ENCODE measurements at regions not wholly inside any gene's neighbourhood (a gene's known extent, or its start where the extent isn't known, plus 50 kb on each side); places are given as distances from the start of the nearest gene placed in this dataset.
"Not testable (repeated sequence)": the region's sequence is repeated elsewhere in the genome, so short reads cannot be mapped to it uniquely, and the experiment has no call there.

- ATAC-seq (replicated peaks in 6 of 8) = no peak
- in situ Hi-C loops (cut with MboI; ENCODE audit: low pct_unique_long_range_greater_than_20kb in 2 of 9, low sequenced_read_pairs in 9 of 9, unreplicated experiment in 9 of 9) = no loop called here
- Histone ChIP-seq H3K4me1 (replicated peaks in 1 of 2) (no peaks in the 10 kb centered on the region), H3K4me3 (no peak overlapping the region), H3K27ac (no peak overlapping the region)
- WGBS, 10 experiments = 17 to 100% (median 81%) methylated on average over 1 to 4 of the region's 4 CpGs; no CpG with 5 or more reads in 1 of the 10 experiments
These were observed 273.3 kb upstream of the CDH5 start for GRCh38 chr16:66093191-66093590.

GRCh38 chr16:66091471-66091891, 275.0 kb upstream of the CDH5 start:
- Histone ChIP-seq H3K27ac (no peak overlapping the region), H3K4me3 (no peak overlapping the region), H3K4me1 (replicated peaks in 1 of 2) (no peaks in the 10 kb centered on the region)
- ATAC-seq (replicated peaks in 6 of 8) = no peak
- in situ Hi-C loops (cut with MboI; ENCODE audit: low pct_unique_long_range_greater_than_20kb in 2 of 9, low sequenced_read_pairs in 9 of 9, unreplicated experiment in 9 of 9) = no loop called here

- no peak overlapping the region for H3K4me3 ChIP-seq
- WGBS, 10 experiments = 35 to 82% (median 77%) methylated on average over 2 to 6 of the region's 6 CpGs; no CpG with 5 or more reads in 1 of the 10 experiments
- H3K27ac ChIP-seq = no peak overlapping the region
- H3K4me1 ChIP-seq (replicated peaks in 1 of 2) = no peaks in the 10 kb centered on the region
- no peak for ATAC-seq (replicated peaks in 6 of 8)
- in situ Hi-C loops (cut with MboI; ENCODE audit: low pct_unique_long_range_greater_than_20kb in 2 of 9, low sequenced_read_pairs in 9 of 9, unreplicated experiment in 9 of 9) = no loop called here
These were observed 277.8 kb upstream of the CDH5 start for GRCh38 chr16:66088681-66089080.

- Histone ChIP-seq H3K27ac (no peak overlapping the region), H3K4me3 (no peak overlapping the region), H3K4me1 (replicated peaks in 1 of 2) (no peaks in the 10 kb centered on the region)
- ATAC-seq (replicated peaks in 6 of 8) = no peak
- in situ Hi-C loops (cut with MboI; ENCODE audit: low pct_unique_long_range_greater_than_20kb in 2 of 9, low sequenced_read_pairs in 9 of 9, unreplicated experiment in 9 of 9) = no loop called here
These were observed 279.2 kb upstream of the CDH5 start for GRCh38 chr16:66087308-66087707.

GRCh38 chr16:66085651-66086050, 280.8 kb upstream of the CDH5 start:
- Histone ChIP-seq H3K27ac (no peak overlapping the region), H3K4me3 (no peak overlapping the region), H3K4me1 (replicated peaks in 1 of 2) (no peaks in the 10 kb centered on the region)
- in situ Hi-C loops (cut with MboI; ENCODE audit: low pct_unique_long_range_greater_than_20kb in 2 of 9, low sequenced_read_pairs in 9 of 9, unreplicated experiment in 9 of 9) = no loop called here
- ATAC-seq (replicated peaks in 6 of 8) = no peak
- 64 to 97% (median 87%) methylated on average over 1 to 5 of the region's 5 CpGs; no CpG with 5 or more reads in 1 of the 10 experiments for WGBS, 10 experiments

- in situ Hi-C loops (cut with MboI; ENCODE audit: low pct_unique_long_range_greater_than_20kb in 2 of 9, low sequenced_read_pairs in 9 of 9, unreplicated experiment in 9 of 9); H3K4me3 ChIP-seq; H3K27ac ChIP-seq; H3K4me1 ChIP-seq (replicated peaks in 1 of 2): not testable (repeated sequence)
- ATAC-seq (replicated peaks in 6 of 8) = peak in 1 of 8 experiments; percentile 6
- WGBS, 10 experiments = 44 to 100% (median 94%) methylated on average over 1 to 2 of the region's 2 CpGs; no CpG with 5 or more reads in 1 of the 10 experiments
These were observed 281.8 kb upstream of the CDH5 start for GRCh38 chr16:66084731-66085130.

GRCh38 chr16:66084306-66084705, 282.2 kb upstream of the CDH5 start:
- WGBS, 10 experiments = 17 to 88% (median 60%) methylated on average over 1 of the region's 1 CpG; no CpG with 5 or more reads in 3 of the 10 experiments

GRCh38 chr16:66083171-66083570, 283.3 kb upstream of the CDH5 start:
- in situ Hi-C loops (cut with MboI; ENCODE audit: low pct_unique_long_range_greater_than_20kb in 2 of 9, low sequenced_read_pairs in 9 of 9, unreplicated experiment in 9 of 9) = no loop called here
- no peak overlapping the region for H3K27ac ChIP-seq
- no peak overlapping the region for H3K4me3 ChIP-seq
- 20 to 100% (median 82%) methylated on average over 1 of the region's 1 CpG; no CpG with 5 or more reads in 2 of the 10 experiments for WGBS, 10 experiments
- no peaks in the 10 kb centered on the region for H3K4me1 ChIP-seq (replicated peaks in 1 of 2)
- ATAC-seq (replicated peaks in 6 of 8) = no peak

More at GRCh38 chr16:66084306-66084705, 282.2 kb upstream of the CDH5 start:
- in situ Hi-C loops (cut with MboI; ENCODE audit: low pct_unique_long_range_greater_than_20kb in 2 of 9, low sequenced_read_pairs in 9 of 9, unreplicated experiment in 9 of 9) = no loop called here
- Histone ChIP-seq H3K4me3 (no peak overlapping the region), H3K27ac (no peak overlapping the region), H3K4me1 (replicated peaks in 1 of 2) (no peaks in the 10 kb centered on the region)
- ATAC-seq (replicated peaks in 6 of 8) = no peak

GRCh38 chr16:66082424-66082823, 284.1 kb upstream of the CDH5 start:
- Histone ChIP-seq H3K4me1 (replicated peaks in 1 of 2) (no peaks in the 10 kb centered on the region), H3K27ac (no peak overlapping the region), H3K4me3 (no peak overlapping the region)
- 42 to 100% (median 84%) methylated on average over 1 to 2 of the region's 2 CpGs; no CpG with 5 or more reads in 2 of the 10 experiments for WGBS, 10 experiments
- in situ Hi-C loops (cut with MboI; ENCODE audit: low pct_unique_long_range_greater_than_20kb in 2 of 9, low sequenced_read_pairs in 9 of 9, unreplicated experiment in 9 of 9) = no loop called here
- ATAC-seq (replicated peaks in 6 of 8) = no peak

- in situ Hi-C loops (cut with MboI; ENCODE audit: low pct_unique_long_range_greater_than_20kb in 2 of 9, low sequenced_read_pairs in 9 of 9, unreplicated experiment in 9 of 9) = no loop called here
These were observed 284.6 kb upstream of the CDH5 start for GRCh38 chr16:66081775-66082366.

GRCh38 chr16:66079671-66080334, 286.7 kb upstream of the CDH5 start:
- in situ Hi-C loops (cut with MboI; ENCODE audit: low pct_unique_long_range_greater_than_20kb in 2 of 9, low sequenced_read_pairs in 9 of 9, unreplicated experiment in 9 of 9) = no loop called here
- Histone ChIP-seq H3K4me1 (replicated peaks in 1 of 2) (no peaks in the 10 kb centered on the region), H3K27ac (no peak overlapping the region), H3K4me3 (no peak overlapping the region)
- 17 to 100% (median 78%) methylated on average over 2 to 5 of the region's 5 CpGs for WGBS, 10 experiments
- ATAC-seq (replicated peaks in 6 of 8) = peak in 1 of 8 experiments; percentile 26

More at GRCh38 chr16:66081775-66082366, 284.6 kb upstream of the CDH5 start:
- WGBS, 10 experiments = 0 to 73% (median 2%) methylated on average over 1 to 5 of the region's 5 CpGs; no CpG with 5 or more reads in 5 of the 10 experiments
- Histone ChIP-seq H3K27ac (no peak overlapping the region), H3K4me3 (no peak overlapping the region), H3K4me1 (replicated peaks in 1 of 2) (no peaks in the 10 kb centered on the region)
- ATAC-seq (replicated peaks in 6 of 8) = peak in 6 of 8 experiments; percentile 25 to 98 (median 79)

- H3K4me1 ChIP-seq (replicated peaks in 1 of 2) = no peaks in the 10 kb centered on the region
- no peak overlapping the region for H3K4me3 ChIP-seq
- no peak overlapping the region for H3K27ac ChIP-seq
- WGBS, 10 experiments = 32 to 100% (median 92%) methylated on average over 1 to 6 of the region's 6 CpGs; no CpG with 5 or more reads in 2 of the 10 experiments
- in situ Hi-C loops (cut with MboI; ENCODE audit: low pct_unique_long_range_greater_than_20kb in 2 of 9, low sequenced_read_pairs in 9 of 9, unreplicated experiment in 9 of 9) = no loop called here
- ATAC-seq (replicated peaks in 6 of 8) = peak in 1 of 8 experiments; percentile 22
These were observed 296.2 kb upstream of the CDH5 start for GRCh38 chr16:66070140-66070917.

- H3K4me3 ChIP-seq = no peak overlapping the region
- ATAC-seq (replicated peaks in 6 of 8) = no peak
- H3K4me1 ChIP-seq (replicated peaks in 1 of 2) = no peaks in the 10 kb centered on the region
- WGBS, 10 experiments = 17 to 86% (median 65%) methylated on average over 1 to 3 of the region's 3 CpGs; no CpG with 5 or more reads in 1 of the 10 experiments
- in situ Hi-C loops (cut with MboI; ENCODE audit: low pct_unique_long_range_greater_than_20kb in 2 of 9, low sequenced_read_pairs in 9 of 9, unreplicated experiment in 9 of 9) = no loop called here
- no peak overlapping the region for H3K27ac ChIP-seq
These were observed 296.9 kb upstream of the CDH5 start for GRCh38 chr16:66069587-66069986.
